Cerebellar cortex (tissue), 1 donor: ENCODE measurements at regions not wholly inside any gene's neighbourhood (a gene's known extent, or its start where the extent isn't known, plus 50 kb on each side); places are given as distances from the start of the nearest gene placed in this dataset.
"Not testable (repeated sequence)": the region's sequence is repeated elsewhere in the genome, so short reads cannot be mapped to it uniquely, and the experiment has no call there.

ENCODE experiments used
- DNase-seq: peaks from one replicate; pipeline ENCODE4 v3.0.0-alpha.2; 2015; ENCODE audit warnings: low spot score

DNA sequence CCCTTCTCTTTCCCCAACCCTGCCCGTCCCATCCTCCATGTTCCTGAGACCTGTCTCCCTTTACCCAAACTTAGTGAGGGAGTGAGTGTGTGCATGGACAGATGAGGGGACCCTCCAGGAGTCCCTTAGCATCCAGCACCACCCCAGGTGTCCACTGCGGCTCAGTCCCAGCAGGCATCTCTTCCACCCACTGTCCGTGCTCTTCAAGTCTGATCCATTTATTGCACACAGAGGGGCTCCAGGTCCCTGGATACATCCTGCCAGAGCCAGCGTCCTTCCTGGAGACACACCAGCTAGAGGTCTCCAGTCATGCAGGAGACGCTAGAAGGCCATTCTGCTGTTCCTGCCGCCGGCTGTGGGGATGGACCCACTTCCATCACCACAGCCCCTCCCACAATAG lies 239.2 kb downstream of the ADGRD1 start:
- DNase-seq, result no peak

DNA sequence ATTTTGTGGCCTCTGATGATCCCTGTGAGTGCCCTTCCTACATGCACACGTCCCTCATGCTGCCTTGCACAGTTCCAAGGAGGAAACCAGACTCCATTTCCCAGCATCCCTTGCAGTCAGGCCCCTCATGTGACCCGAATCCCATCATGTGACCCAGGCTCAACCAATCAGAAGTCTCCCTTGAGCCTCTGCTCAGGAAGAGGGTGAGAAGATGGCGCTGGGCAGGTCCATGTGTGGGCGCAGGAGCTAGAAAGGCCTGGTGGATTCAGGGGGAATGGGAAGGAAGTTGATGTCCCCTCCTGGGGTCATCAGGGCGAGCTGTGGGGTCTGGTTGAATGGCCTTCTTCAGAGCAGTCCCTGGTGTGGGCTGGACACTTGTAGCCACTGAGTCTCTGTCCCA lies 240.5 kb downstream of the ADGRD1 start:
- no peak for DNase-seq

DNA sequence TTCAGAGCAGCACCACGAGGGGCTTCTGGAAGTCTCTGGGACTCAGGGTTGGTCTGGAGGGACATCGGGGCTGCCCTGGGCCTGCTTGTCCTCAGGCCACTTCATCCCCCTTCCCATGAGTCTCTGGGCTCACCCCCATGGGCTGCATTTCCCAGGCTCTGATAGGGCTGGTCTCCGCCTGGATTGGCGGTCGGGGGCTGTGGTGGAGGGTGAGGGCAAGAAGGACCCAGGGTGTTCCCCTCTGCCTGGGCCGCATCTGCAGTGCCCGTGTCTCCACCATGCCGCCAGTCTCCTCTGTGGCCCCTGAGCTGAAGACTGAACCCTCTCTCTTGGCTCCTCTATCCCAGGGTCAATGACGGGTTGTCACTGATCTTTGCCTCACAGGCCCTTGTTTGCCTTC lies 242.1 kb downstream of the ADGRD1 start:
- no peak for DNase-seq

DNA sequence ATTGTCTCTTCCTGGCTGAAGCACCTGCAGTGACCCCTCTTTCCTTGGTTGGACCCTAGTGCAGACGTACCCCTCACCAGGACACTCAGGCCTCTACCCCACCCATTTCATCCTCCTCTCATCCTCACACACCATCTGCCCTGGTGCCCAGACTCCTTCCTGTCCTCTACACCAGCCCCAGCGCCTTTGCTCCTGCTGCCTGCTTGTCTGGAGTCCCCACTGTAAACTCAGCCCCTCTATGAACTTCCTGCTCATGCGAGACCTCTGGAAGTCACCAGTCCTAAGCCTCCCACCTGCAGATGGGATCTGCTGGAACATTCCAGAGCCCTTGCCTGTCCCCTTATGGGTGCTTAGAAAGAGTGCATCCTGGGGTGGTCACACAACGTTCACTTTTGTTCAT lies 242.5 kb downstream of the ADGRD1 start:
- DNase-seq, result no peak

DNA sequence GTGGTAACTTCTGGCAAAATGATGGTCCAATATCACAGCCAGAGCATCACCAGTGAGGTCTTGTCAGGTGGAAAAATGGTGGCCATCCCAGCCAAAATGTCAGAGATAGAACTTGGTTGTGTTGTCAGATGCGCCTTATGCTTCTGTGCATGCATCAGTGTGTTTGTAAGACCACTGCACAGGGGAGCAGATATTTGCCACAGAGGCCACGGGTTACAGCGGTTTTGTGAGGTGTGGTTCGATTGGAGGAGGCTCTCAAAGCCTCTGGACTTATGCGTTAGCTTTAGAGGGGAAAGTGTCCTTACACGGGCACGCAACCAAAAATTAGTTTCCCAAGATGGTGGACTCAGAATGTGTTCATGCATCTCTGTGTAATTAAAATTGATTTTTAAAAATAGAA lies 243.8 kb downstream of the ADGRD1 start:
- no peak for DNase-seq

DNA sequence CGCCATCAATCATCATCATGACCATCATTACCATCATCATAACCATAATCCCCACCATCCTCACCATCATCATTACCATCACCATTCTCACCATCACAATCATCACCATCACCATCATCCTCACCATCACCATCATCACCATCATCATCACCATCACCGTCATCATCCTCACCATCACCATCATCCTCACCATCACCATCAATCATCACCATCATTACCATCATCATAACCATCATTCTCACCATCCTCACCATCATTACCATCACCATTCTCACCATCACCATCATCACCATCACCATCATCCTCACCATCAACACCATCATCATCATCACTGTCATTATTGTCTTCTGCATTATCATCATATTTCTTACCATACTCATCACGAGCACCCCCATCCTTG lies 245.5 kb downstream of the ADGRD1 start:
- no peak for DNase-seq

DNA sequence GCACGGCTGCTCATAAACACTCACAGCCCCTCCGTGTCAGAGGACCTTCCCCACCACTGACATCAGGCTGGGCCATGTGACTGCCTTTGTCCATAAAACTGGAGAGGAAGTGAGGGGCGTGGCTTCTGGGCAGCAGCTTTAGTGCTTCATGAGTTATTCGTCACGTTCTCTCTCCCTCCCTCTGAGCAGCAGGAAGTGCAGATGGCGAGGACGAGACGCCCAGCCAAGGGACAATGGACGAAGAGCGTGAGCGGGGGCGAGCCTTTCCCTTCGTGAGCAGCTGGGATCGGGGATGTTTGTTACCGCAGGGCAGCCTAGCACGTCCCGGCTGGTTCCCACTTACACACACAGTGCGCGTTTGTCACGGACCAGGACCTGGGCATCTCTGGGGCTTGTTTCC lies 248.2 kb downstream of the ADGRD1 start:
- not testable (repeated sequence) for DNase-seq

DNA sequence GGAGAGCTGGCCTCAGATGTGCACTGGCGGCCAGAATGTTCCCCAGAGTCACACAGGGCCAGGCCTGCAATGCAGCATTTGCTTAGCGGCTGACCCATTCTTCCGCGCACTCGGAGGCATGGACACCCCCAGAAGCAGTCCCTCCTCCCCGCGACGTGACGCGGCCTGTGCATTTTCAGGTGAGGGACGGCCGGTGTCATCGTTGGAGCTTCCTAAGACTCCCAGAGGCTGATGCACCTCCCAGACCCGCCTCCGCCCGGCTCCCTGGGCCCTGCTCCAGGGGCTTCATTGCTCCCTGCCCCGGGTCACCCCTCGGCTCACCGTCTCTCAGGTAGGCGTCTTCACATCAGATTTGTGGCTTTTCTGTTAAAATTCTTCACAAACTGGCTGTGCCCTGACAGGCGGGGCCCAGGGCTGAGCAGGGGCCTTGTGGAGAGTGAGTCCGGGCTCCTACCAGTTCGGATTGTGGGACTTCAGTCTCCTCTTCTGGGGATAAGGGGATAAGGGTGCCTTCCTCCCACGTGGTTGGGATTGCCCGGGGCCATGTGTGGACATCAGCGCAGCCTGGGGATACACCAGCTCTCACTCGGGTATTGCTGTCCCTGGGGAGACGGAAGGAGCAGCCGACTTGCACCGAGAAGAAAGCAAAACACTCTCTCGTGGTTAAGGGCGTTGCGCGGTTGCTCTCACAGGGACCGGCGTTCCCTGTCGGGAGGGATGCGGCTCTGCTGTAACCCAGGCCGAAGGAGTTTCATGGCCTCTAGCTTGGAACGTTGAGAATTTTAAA lies 249.1 kb downstream of the ADGRD1 start:
- no peak for DNase-seq

DNA sequence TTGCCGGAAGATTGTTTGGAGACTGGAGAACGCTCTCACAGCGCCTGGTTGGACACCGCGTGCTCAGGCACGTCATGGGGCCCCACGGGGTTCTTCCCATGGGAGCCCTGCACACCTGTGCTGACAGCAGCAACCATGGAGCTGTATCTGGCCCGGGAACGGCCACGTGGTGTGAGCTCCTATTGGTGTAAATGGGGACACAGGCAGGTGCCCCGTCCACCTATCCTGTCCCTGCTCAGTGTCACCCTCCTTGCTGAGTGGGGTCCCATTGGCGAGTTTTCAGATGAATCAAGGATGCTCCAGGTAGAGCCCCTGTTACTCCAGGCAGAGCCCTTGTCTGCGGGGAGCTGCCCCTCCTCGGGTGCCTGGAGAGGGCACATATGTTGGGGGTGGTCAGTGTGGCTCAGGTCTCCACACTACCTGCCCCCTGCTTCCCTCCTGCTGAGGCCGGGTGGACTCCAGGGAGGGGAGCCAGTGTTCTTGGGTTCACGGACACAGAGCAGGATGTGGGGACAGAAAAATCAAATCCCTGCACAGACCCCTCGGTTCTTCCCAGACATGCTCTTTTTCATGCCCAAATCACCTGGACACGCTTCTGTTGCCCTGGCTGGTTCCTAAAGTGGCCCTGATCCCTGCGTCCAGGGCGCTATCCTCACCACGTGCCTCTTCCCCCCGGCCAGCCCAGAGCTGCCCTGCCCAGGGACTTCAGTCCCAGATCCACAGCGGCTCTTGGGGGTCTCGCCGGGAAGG lies 250.1 kb downstream of the ADGRD1 start:
- DNase-seq, result no peak

DNA sequence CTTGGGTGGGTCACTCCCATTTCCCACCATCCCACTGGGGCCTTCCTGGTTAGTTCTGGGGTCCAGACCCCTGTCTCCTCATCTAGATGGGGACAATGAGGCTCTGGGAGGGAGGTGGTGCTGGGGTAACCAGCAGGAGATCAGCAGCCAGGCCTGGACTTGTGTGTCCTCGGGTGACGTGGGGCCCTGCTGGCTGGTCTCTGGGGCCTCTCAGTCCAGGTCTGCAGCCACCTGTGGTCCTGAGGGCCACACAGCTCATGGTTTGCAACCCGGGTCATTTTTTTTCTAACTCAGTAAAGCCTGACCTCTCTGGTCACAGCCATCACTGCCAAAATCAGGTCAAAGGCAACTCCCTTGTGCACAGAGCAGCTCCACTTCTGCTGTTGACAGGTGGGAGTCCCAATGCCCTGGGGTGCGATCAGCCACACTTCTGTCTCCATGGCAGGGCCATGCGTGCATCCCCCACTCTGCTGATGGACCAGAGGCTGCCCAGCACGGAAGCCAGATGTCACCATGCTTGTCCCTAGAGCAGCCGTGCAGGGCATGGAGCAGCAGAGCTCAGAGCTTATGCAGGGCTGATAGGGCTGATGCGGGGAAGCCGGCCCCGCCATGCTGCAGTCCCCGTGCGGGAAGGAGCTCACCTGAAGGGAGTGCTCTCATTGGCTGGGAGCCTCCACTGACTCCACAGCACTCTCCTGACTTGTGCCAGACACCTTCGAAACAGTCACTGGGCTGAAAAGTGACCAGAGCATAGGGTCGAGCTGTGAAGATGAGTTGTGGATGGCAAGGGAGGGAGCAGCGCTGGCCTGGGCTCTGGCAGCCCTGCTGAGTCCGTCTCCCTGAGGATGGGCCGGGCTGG lies 250.9 kb downstream of the ADGRD1 start:
- DNase-seq, result no peak

DNA sequence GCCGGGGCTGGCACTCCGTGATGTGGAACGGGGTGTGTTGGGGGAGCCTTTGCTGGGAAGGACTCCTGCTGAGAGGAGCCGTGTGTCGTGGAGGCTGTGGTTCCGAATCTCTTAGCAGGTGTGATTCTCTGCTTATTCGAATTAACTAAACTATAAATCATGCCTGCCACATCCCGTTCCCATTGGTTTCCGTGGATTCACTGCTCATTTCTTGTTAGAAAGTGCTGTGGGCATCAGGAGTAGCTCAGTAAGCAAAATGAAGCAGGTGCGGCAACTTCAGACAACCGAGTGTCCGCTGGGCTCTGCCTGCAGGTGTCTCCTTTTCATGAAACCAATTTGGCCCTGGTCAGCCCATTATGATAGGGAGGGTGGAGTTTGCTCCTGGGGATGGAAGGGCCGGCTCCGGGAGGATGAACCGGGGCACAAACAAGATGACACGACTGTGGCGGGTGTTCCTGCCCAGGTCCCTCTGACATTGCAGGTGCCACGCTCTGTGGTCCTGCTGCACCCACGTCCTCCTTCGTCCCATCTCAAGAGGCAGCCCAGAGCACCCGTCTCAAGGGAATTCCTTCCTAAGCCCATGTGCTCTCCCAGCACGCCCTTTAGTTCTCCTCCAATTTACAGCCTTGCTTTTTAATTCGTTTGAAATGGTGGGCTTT lies 251.7 kb downstream of the ADGRD1 start:
- DNase-seq, result not testable (repeated sequence)

DNA sequence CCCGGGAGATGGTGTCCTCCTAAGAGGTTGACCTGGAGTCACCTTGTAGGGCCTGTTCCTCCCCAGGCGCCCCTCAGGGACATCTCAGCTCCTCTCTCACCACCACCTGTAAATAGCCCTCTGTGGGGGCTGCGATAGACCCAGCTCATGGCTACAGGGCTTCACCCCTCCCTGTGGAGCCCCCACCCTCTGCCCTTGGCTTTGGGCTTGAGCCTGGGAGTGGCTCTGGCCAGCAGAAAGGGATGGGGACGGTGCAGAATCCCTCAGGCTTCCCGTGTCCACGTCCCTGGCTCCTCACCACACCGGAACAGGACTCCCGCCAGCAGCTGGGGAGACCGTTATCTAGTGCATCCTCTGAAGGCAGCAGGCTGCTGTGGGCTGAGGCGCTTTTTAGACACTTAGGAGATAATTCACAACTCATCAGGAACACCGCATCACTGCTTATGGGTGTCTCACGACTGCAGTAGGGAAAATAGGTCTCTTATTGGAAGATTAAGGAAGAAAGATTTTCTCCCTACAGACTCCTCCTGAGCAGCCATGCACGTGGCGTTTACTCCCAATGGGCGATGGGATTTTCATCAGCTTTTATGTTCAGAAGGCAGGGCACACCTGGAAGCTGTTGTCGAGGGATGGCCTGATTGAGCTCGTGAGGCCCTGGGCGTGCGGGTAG lies 253.1 kb downstream of the ADGRD1 start:
- not testable (repeated sequence) for DNase-seq

DNA sequence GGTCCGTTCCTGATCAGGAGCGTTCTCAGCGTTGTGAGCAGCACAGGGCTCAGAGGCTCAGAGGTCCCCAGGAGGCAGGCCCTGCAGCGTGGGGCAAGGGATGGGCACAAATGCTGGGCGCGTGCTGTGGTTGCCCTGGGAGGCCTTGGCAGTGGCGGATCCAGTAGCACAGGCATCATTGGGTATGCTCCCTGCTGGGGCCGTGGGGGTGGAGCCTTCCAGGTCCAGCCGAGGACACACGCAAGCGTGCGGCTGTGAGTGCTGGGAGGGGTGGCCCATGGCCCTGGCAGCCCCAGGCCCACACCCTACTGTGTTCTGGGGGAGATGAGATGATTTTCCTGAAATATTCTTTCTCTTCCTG lies 253.6 kb downstream of the ADGRD1 start:
- DNase-seq, result not testable (repeated sequence)

DNA sequence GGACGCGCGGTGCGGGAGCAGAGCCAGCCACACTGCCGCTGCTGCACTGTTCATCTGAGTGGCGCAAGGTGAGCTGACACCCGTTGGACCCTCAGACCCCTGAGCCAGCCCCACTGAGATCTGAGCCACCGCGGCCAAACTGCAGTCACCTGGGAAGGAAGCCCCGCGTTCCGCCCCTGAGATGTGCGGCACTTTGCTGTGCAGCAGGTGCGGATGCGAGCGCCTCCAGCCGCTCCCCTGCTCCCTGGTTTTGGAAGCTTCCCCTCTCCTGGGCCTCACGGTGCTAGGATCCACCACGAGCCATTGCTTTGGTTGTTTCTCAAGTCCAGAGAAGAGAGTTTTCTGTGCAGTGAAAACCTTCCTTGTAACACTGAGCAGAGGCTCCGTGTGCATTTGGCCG lies 254.1 kb downstream of the ADGRD1 start:
- DNase-seq, result not testable (repeated sequence)

DNA sequence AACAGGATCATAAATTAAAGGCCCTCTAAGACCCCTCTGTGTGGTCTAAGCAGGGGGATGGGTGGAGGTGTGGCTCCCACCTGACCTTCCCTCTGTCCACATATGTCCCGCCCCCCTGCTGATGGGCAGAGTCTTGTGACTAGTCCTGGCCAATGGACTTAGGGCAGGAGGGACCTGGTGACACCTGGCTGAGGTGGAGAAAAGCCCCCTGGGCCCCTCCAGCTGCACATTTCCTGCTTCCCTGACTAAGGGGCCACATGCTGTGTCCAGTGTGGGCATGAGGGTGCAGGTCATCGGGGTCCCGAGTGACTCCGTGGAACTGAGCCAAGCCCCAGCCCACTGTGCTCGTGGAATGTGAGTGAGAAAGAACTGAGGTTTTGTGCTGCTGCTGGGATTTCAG lies 254.7 kb downstream of the ADGRD1 start:
- no peak for DNase-seq

DNA sequence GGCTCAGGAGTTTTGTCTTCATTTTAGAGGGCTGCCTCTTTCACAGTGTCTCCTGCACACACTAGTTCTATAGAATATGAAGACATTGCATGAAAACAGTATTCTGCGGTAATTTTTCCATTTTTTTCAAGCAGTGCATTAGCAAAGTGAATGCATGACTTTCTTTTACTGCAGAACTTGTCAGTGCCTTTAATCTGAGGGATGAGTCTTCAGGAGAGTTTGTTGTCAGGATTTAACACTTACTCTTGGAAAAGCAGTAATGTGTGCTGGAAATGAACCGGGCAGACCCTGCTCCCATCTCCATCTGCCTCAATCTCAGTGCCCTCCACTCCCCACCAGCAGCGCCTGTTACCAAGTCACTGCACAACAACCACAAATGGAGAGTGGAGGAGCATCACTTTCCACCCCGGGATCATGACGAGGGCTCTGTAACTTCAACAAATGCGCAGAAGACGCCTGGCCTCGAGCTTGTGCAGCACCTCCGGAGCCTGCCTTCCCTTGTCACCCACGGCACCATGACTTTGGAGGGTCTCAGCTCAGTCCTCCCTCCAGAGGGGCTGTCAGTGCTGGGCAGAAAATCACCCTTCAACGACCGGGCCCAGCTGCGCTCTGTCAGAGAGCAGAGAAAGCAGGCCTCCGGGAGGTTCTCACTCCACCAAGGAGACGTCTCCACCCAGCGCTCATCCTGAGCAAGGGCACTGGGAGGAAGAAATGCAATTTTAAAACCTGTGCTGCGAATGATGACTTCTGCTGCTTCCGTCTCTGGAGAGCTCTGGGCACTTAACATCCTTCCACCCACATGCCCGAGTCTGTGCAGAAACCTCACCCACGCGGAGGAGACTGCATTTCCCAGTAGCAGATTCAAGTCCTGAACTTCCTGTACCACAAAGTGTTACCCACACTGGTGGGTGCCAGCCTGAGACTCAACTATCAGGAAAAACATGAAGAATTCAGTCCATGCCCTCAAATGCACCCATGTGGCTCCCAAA lies 255.7 kb downstream of the ADGRD1 start:
- DNase-seq, result no peak

DNA sequence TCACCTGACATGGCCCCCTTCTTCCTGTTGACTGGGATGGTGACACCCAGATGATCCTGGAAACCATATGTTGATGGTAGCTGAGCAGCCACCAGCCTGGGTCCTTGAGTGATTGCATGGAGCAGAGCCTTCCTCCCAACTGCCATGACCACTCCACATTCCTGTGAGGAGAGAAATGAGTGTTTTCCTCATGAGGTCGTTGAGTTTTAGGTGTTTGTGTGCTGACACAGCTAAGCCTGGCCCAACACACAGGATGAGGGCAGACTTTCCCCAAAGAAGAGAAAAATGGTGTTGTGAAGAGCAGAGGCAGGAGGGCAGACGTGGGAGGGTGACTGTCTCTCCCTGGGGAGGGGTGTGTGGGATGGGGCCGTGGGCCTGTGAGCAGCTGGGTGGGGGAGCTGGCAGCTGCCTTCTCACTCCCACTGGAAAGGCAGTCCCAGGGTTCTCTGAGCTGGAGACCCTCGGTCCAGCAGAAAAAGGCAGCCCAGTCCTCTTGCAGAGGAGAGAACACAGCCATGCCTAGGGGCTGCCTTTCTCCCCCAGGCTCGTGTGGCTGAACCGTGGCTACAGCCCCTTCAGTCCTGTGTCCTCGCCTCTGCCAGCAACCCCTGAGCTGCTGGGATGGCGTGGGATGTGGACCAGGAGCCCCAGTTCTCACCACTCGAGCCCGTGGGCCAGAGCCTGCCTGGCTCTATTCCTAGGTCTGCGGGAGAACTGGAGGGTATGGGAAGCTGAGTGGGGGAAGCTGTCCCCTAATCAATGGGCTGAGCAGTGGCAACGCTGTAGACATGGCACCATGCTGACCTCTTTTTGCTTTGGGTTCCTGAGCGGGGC lies 257.0 kb downstream of the ADGRD1 start:
- DNase-seq, result no peak

DNA sequence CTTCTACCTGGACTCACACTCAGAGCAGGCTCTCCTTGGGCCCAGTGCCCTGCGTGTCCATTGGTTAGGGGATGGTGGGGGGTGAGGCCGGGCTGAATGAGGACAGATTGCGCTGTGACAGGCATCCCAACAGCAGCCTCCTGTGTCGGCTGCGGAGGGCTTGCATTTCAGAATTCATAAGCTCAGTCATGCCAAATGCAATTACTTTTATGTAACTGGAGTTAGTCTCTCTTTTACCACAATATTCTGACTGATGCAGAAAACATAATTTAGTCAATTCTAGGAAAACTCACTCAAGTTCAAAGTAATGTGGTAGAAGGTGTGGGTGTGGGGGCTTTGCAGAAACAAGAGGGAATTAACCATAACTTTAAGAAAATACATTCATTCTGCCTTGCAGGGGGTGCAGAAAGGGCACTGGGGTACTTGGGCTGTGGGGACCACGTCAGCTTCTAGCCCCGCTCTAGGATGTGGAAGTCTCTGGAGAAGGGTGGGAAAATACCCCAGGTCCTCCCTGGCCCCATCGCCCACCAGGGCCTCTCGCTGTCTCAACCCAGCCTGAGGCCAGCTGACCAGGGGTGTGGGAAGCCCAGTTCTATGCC lies 257.7 kb downstream of the ADGRD1 start:
- no peak for DNase-seq

DNA sequence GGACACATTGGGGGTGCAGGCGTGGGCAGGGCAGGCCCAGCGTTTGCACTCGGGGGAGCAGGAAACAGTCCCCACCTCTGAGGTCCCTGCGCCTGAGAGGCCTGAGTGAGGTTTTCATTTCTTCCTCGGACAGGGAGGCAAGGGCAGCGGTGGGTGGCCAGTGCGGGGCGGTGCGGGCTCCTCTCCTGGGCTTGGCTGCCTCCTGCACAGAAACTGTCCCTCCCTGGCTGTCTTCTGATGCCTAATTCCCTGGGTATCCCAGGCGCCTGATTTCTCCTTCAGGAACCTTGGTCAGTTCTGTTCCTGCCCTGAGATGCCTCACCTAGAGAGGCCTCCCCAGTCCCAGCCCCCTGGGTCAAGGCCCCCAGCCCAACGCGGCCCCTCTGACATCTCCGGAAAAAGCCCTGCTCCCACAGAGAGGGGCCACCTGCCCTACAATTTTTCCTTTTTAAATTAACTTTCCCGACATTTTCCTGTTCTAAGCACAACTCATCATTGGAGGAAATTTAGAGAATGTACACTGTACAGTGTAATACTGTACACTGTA lies 260.3 kb downstream of the ADGRD1 start:
- no peak for DNase-seq
